H9 (cell line): ENCODE measurements at regions not wholly inside any gene's neighbourhood (a gene's known extent, or its start where the extent isn't known, plus 50 kb on each side); places are given as distances from the start of the nearest gene placed in this dataset.

Experiments
- DNase-seq: peaks from one replicate; pipeline ENCODE4 v3.0.0-alpha.2; 2017
- H2AFZ ChIP-seq: one replicate; pipeline ENCODE4 v1.6.1; 2013; ENCODE audit warnings: mild to moderate bottlenecking, low read length, control low read depth, moderate library complexity
- H2AK5ac ChIP-seq: 2 replicates; pipeline ENCODE4 v1.6.1; 2013; ENCODE audit warnings: low read length, control low read depth, mixed read lengths; ENCODE audit not compliant: insufficient read length
- H2BK120ac ChIP-seq: one replicate; pipeline ENCODE4 v1.6.1; 2013; ENCODE audit warnings: low read depth, mild to moderate bottlenecking, low read length, control low read depth, inconsistent platforms; ENCODE audit not compliant: poor library complexity, severe bottlenecking
- H2BK12ac ChIP-seq: 2 replicates; pipeline ENCODE4 v1.6.1; 2013; ENCODE audit warnings: low read length, control low read depth, mixed read lengths, low read depth; ENCODE audit not compliant: insufficient read length
- H2BK15ac ChIP-seq: 2 replicates; pipeline ENCODE4 v1.6.1; 2013; ENCODE audit warnings: low read depth, low read length, control low read depth
- H2BK20ac ChIP-seq: one replicate; pipeline ENCODE4 v1.6.1; 2013; ENCODE audit warnings: low read depth, mild to moderate bottlenecking, low read length, control low read depth, inconsistent platforms; ENCODE audit not compliant: poor library complexity, severe bottlenecking
- H2BK5ac ChIP-seq: 2 replicates; pipeline ENCODE4 v1.6.1; 2013; ENCODE audit warnings: low read length, control low read depth, mixed read lengths; ENCODE audit not compliant: insufficient read length
- H3K14ac ChIP-seq: 2 replicates; pipeline ENCODE4 v1.6.1; 2013; ENCODE audit warnings: low read length, control low read depth; ENCODE audit not compliant: insufficient read depth
- H3K18ac ChIP-seq: 2 replicates; pipeline ENCODE4 v1.6.1; 2013; ENCODE audit warnings: low read depth, mild to moderate bottlenecking, mixed read lengths, low read length, control low read depth; ENCODE audit not compliant: insufficient read length
- H3K23ac ChIP-seq: 2 replicates; pipeline ENCODE4 v1.6.1; 2013; ENCODE audit warnings: low read length, control low read depth, mixed read lengths, low read depth; ENCODE audit not compliant: insufficient read length
- H3K23me2 ChIP-seq: 2 replicates; pipeline ENCODE4 v1.6.1; 2013; ENCODE audit warnings: low read depth, mild to moderate bottlenecking, mixed read lengths, low read length, control low read depth; ENCODE audit not compliant: insufficient read length, poor library complexity, severe bottlenecking
- H3K27ac ChIP-seq: 2 replicates; pipeline ENCODE4 v1.5.1; 2013; ENCODE audit warnings: low read length, control low read depth, mixed read lengths, low read depth; ENCODE audit not compliant: insufficient read length
- H3K27me3 ChIP-seq: 2 replicates; pipeline ENCODE4 v1.6.1; 2013; ENCODE audit warnings: low read length, control low read depth, inconsistent platforms; ENCODE audit not compliant: insufficient read depth
- H3K4ac ChIP-seq: 2 replicates; pipeline ENCODE4 v1.6.1; 2013; ENCODE audit warnings: low read depth, mild to moderate bottlenecking, control low read depth, inconsistent platforms, low read length, moderate library complexity
- H3K4me1 ChIP-seq: 2 replicates; pipeline ENCODE4 v1.6.1; 2013; ENCODE audit warnings: low read length, control low read depth, inconsistent platforms; ENCODE audit not compliant: insufficient read depth
- H3K4me2 ChIP-seq: 2 replicates; pipeline ENCODE4 v1.6.1; 2013; ENCODE audit warnings: low read length, control low read depth, mixed read lengths; ENCODE audit not compliant: insufficient read length, insufficient read depth
- H3K56ac ChIP-seq: 2 replicates; pipeline ENCODE4 v1.6.1; 2013; ENCODE audit warnings: low read depth, mild to moderate bottlenecking, mixed read lengths, low read length, control low read depth; ENCODE audit not compliant: insufficient read length
- H3K79me1 ChIP-seq: 2 replicates; pipeline ENCODE4 v1.6.1; 2013; ENCODE audit warnings: low read depth, mild to moderate bottlenecking, moderate library complexity, low read length, control low read depth, inconsistent platforms; ENCODE audit not compliant: insufficient read depth, poor library complexity, severe bottlenecking
- H3K79me2 ChIP-seq: 2 replicates; pipeline ENCODE4 v1.6.1; 2013; ENCODE audit warnings: low read length, control low read depth, inconsistent platforms; ENCODE audit not compliant: insufficient read depth
- H3K9ac ChIP-seq: 2 replicates; pipeline ENCODE4 v1.6.1; 2013; ENCODE audit warnings: low read length, control low read depth, mixed read lengths; ENCODE audit not compliant: insufficient read length; ENCODE audit errors: extremely low read depth
- H3K9me3 ChIP-seq: one replicate; pipeline ENCODE4 v1.6.1; 2013; ENCODE audit warnings: low read depth, low read length, inconsistent platforms; ENCODE audit not compliant: control insufficient read depth
- H3T11ph ChIP-seq: one replicate; pipeline ENCODE4 v1.6.1; 2013; ENCODE audit warnings: mild to moderate bottlenecking, low read length, control low read depth, inconsistent platforms
- H4K20me1 ChIP-seq: one replicate; pipeline ENCODE4 v1.6.1; 2013; ENCODE audit not compliant: control insufficient read depth, insufficient read length, insufficient read depth
- H4K5ac ChIP-seq: 2 replicates; pipeline ENCODE4 v1.6.1; 2013; ENCODE audit warnings: low read depth, mild to moderate bottlenecking, mixed read lengths, low read length, control low read depth; ENCODE audit not compliant: insufficient read length
- H4K8ac ChIP-seq: replicated peaks from 2 replicates; pipeline ENCODE4 v1.6.1; 2013; ENCODE audit warnings: low read length, control low read depth, mixed read lengths, low read depth; ENCODE audit not compliant: insufficient read length
- H4K91ac ChIP-seq: 2 replicates; pipeline ENCODE4 v1.6.1; 2013; ENCODE audit warnings: low read depth, mild to moderate bottlenecking, moderate library complexity, mixed read lengths, low read length, control low read depth; ENCODE audit not compliant: insufficient read length
- H3K27ac Mint-ChIP-seq, 3 experiments: 2 replicates in 2 of 3; 3 replicates in 1 of 3; pipeline ENCODE4 v1.8.0; 2020 to 2021; ENCODE audit warnings: mixed read lengths in 3 of 3, mild to moderate bottlenecking in 1 of 3, moderate library complexity in 1 of 3
- H3K27me3 Mint-ChIP-seq: 2 replicates; pipeline ENCODE4 v1.8.0; 2021; ENCODE audit warnings: low read depth, mild to moderate bottlenecking, moderate library complexity, mixed read lengths
- H3K36me3 Mint-ChIP-seq, 3 experiments: 2 replicates in 2 of 3; 3 replicates in 1 of 3; pipeline ENCODE4 v1.8.0; 2020 to 2021; ENCODE audit warnings: low read depth in 3 of 3, mixed read lengths in 3 of 3; ENCODE audit not compliant: insufficient read depth in 1 of 3
- H3K4me1 Mint-ChIP-seq, 2 experiments: 2 replicates each; pipeline ENCODE4 v1.8.0; 2020; ENCODE audit warnings: mixed read lengths in 2 of 2
- H3K4me3 Mint-ChIP-seq, 2 experiments: 2 replicates in 1 of 2; 3 replicates in 1 of 2; pipeline ENCODE4 v1.8.0; 2020 to 2021; ENCODE audit warnings: mild to moderate bottlenecking in 2 of 2, mixed read lengths in 2 of 2, moderate library complexity in 1 of 2
- H3K9me3 Mint-ChIP-seq, 2 experiments: 2 replicates in 1 of 2; 3 replicates in 1 of 2; pipeline ENCODE4 v1.8.0; 2020; ENCODE audit warnings: mild to moderate bottlenecking in 2 of 2, mixed read lengths in 2 of 2, moderate library complexity in 1 of 2
- CTCF ChIP-seq: fragments of 200-600 bp; sonication (generic); conservative IDR thresholded peaks from 3 replicates; pipeline ENCODE4 v1.8.0; 2021; ENCODE audit warnings: antibody characterized with exemption, mild to moderate bottlenecking
- whole genome bisulfite sequencing: extraction: QIAGEN DNeasy Blood & Tissue Kit; methylation state at CpG from one replicate; pipeline ENCODE4 v1.1.7; 2013; ENCODE audit warnings: missing lambda C conversion rate, low lambda C conversion rate, mixed read lengths; ENCODE audit not compliant: insufficient read length; ENCODE audit errors: extremely low coverage; 5-methylcytosine and 5-hydroxymethylcytosine counted together

GRCh38 chr1:178024504-178024903 lies 54.6 kb upstream of the SEC16B start:
- H4K91ac ChIP-seq, result no peak overlapping the region
- no peak overlapping the region for H2AK5ac ChIP-seq
- H3K4me1 Mint-ChIP-seq, result no peaks in the 10 kb centered on the region
- H3K4ac ChIP-seq, result no peak overlapping the region
- no peaks in the 10 kb centered on the region for H3K23me2 ChIP-seq
- H2BK15ac ChIP-seq, result no peak overlapping the region
- H4K20me1 ChIP-seq, result no peaks in the 10 kb centered on the region
- H3K9me3 ChIP-seq, result no peaks in the 10 kb centered on the region
- no peak for DNase-seq
- H3K27ac Mint-ChIP-seq, result no peak overlapping the region
- no peak overlapping the region for H2AFZ ChIP-seq
- no peak overlapping the region for H3K56ac ChIP-seq
- TF ChIP-seq CTCF, result no peak
- H3K27me3 ChIP-seq, result no peaks in the 10 kb centered on the region
- H2BK5ac ChIP-seq, result no peak overlapping the region
- H2BK20ac ChIP-seq, result no peak overlapping the region
- no peaks in the 10 kb centered on the region for H3K27me3 Mint-ChIP-seq
- no peak overlapping the region for H2BK12ac ChIP-seq
- H3K27ac ChIP-seq, result no peak overlapping the region
- no peaks in the 10 kb centered on the region for H3K79me1 ChIP-seq
- H4K5ac ChIP-seq, result no peak overlapping the region
- WGBS, result no CpG with 5 or more reads among the region's 3 CpGs
- no peak overlapping the region for H3T11ph ChIP-seq
- H2BK120ac ChIP-seq, result no peak overlapping the region
- no peak overlapping the region for H3K23ac ChIP-seq
- H3K4me3 Mint-ChIP-seq, result no peak overlapping the region
- H3K18ac ChIP-seq, result no peak overlapping the region
- H3K9me3 Mint-ChIP-seq, result no peaks in the 10 kb centered on the region
- H3K79me2 ChIP-seq, result no peaks in the 10 kb centered on the region
- H3K4me1 ChIP-seq, result no peaks in the 10 kb centered on the region
- H3K4me2 ChIP-seq, result no peak overlapping the region
- no peak overlapping the region for H4K8ac ChIP-seq
- H3K9ac ChIP-seq, result no peak overlapping the region
- no peak overlapping the region for H3K14ac ChIP-seq
- peaks cover 0 to 5% (median 0%) of the 10 kb centered on the region in 3 experiments; a peak in 1 of 7 replicates for H3K36me3 Mint-ChIP-seq
